GM10266 (cell line): ENCODE measurements at regions not wholly inside any gene's neighbourhood (a gene's known extent, or its start where the extent isn't known, plus 50 kb on each side); places are given as distances from the start of the nearest gene placed in this dataset.

Experiments used
- DNase-seq: peaks from one replicate; pipeline ENCODE4 v3.0.0; 2012; ENCODE audit errors: extremely low spot score
- TF ChIP-seq, protein P1 (sequence below): IDR thresholded peaks from 2 replicates; pipeline ENCODE4 v1.5.1; 2012; ENCODE audit warnings: mild to moderate bottlenecking, low read depth; ENCODE audit not compliant: control insufficient read depth, insufficient read depth; ENCODE audit errors: missing control alignments

DNA sequence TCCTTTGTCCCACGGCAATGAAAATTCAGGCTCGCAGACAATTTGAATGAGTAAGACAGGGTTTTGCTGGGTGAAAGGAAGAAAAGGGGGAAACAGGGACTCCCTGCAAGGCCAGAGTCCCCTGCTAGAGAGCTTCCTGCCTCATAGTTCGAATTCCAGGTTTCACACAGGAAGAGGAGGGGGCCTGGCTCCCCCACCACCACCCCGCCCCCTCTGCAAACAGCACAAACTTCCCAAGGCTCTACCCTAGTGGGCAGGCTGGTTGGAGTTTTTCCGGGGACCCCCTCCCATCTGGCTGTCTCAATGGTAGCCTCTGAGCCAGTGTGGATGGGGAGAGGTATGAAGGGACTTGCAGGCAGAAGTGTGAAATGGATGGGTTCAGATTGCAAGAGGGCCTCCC lies 57.4 kb upstream of the NEBL start:
- no peak for DNase-seq
- TF ChIP-seq, protein P1, sequence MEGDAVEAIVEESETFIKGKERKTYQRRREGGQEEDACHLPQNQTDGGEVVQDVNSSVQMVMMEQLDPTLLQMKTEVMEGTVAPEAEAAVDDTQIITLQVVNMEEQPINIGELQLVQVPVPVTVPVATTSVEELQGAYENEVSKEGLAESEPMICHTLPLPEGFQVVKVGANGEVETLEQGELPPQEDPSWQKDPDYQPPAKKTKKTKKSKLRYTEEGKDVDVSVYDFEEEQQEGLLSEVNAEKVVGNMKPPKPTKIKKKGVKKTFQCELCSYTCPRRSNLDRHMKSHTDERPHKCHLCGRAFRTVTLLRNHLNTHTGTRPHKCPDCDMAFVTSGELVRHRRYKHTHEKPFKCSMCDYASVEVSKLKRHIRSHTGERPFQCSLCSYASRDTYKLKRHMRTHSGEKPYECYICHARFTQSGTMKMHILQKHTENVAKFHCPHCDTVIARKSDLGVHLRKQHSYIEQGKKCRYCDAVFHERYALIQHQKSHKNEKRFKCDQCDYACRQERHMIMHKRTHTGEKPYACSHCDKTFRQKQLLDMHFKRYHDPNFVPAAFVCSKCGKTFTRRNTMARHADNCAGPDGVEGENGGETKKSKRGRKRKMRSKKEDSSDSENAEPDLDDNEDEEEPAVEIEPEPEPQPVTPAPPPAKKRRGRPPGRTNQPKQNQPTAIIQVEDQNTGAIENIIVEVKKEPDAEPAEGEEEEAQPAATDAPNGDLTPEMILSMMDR, result no peak

DNA sequence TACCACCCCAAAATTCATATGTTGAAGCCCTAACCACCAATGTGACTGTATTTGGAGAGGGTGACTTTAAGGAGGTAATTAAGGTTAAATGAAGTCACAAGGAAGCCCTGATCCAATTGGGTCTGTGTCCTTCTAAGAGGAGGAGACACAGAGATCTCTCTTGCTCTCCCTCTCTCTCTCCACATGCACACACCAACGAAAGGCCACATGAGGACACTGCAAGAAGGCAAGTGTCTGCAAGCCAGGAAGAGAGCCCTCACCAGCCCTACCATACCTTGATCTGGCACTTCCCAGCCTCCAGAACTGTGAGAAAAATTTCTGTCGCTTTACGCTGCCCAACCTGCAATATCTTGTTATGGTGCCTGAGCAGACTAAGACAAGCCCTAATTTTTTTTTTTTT lies 56.0 kb upstream of the NEBL start:
- TF ChIP-seq, protein P1, result no peak
- no peak for DNase-seq

DNA sequence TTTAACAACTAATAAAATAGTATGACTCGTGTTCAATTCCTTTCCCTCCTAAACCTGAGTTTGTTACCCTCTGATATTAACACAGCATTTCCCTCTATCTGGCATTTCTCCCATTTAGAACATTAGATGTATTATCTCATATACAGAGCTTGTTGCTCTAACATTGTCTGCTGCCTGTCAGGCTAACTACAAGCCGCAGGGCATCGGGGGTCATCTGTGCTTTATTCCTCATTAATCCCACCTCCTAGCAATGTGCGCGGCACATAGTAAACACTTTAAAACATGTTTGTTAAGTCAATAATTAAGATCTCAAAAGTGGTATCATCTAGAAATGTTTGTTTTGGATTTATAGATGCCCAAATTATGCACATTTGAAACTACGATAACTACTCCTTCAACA lies 52.9 kb upstream of the NEBL start:
- no peak for DNase-seq
- TF ChIP-seq, protein P1, result no peak

DNA sequence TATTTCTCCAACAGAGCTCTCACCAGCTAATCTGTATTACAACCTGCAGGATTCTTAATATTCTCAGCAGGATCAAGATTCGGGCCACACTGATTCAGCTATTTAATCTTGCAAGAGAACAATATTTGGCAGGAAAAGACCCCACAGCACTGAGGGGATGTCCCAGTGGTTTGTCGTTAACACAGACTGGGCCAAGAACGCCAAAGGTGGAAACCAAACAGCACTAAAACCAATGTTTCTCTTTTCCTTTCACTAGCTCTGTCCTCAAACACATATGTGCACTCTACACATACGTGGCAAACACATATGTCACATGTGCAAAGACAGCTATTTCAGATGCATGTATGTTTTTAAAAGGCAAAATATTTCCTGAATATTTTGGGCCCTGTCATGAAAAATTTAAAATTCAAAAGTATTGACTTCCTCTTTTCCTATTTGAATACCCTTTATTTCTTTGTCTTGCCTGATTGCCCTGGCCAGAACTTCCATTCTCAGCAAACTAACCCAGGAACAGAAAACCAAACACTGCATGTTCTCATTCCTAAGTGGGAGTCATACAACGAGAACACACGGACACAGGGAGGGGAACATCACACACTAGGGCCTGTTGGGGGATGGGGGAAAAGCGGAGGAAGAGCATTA lies 51.7 kb upstream of the NEBL start:
- TF ChIP-seq, protein P1, result no peak
- DNase-seq, result no peak
